HCT116 (cell line): ENCODE measurements at regions not wholly inside any gene's neighbourhood (a gene's known extent, or its start where the extent isn't known, plus 50 kb on each side); places are given as distances from the start of the nearest gene placed in this dataset.

ENCODE experiments used
- EGR1 ChIP-seq: IDR thresholded peaks from 2 replicates; pipeline ENCODE4 v1.6.1; 2012; ENCODE audit warnings: low read depth
- EZH2 ChIP-seq: fragments of 200-600 bp; sonication (generic); IDR thresholded peaks from 2 replicates; pipeline ENCODE4 v1.6.1; 2017; ENCODE audit warnings: antibody characterized with exemption, mixed run types
- POLR2A ChIP-seq: IDR thresholded peaks from 2 replicates; pipeline ENCODE4 v1.7.0; 2011; ENCODE audit warnings: borderline replicate concordance; ENCODE audit not compliant: insufficient read depth, insufficient read length; ENCODE audit errors: extremely low read depth
- SRF ChIP-seq: IDR thresholded peaks from 2 replicates; pipeline ENCODE4 v1.6.1; 2012; ENCODE audit warnings: low read depth
- TCF7L2 ChIP-seq: IDR thresholded peaks from 2 replicates; pipeline ENCODE4 v1.7.0; 2011; ENCODE audit warnings: borderline replicate concordance, inconsistent platforms; ENCODE audit not compliant: insufficient read depth, insufficient read length; ENCODE audit errors: extremely low read depth
- YY1 ChIP-seq: IDR thresholded peaks from 2 replicates; pipeline ENCODE4 v1.6.1; 2011; ENCODE audit warnings: low read length, low read depth, moderate library complexity, mild to moderate bottlenecking; ENCODE audit not compliant: insufficient replicate concordance; ENCODE audit errors: extremely low read depth
- ZFX ChIP-seq: fragments of 450-650 bp; IDR thresholded peaks from 2 replicates; pipeline ENCODE4 v1.6.1; 2017
- ZNF274 ChIP-seq: fragments of 200-500 bp; sonication (Bioruptor generic); IDR thresholded peaks from 2 replicates; pipeline ENCODE4 v1.6.1; 2014; ENCODE audit warnings: mild to moderate bottlenecking, low read depth, low read length, inconsistent platforms
- TF ChIP-seq, protein P1 (sequence below), 3 experiments: fragments of 200-600 bp in 1 of 3; sonication (generic) in 1 of 3; IDR thresholded peaks in 2 of 3; conservative IDR thresholded peaks in 1 of 3; 2 replicates each; pipeline ENCODE4 v1.5.1; 2012 to 2017; ENCODE audit warnings: low read depth in 2 of 3, low read length in 2 of 3, antibody characterized with exemption in 1 of 3, borderline replicate concordance in 1 of 3, control low read depth in 1 of 3, mild to moderate bottlenecking in 1 of 3, mixed read lengths in 1 of 3, mixed run types in 1 of 3, moderate library complexity in 1 of 3; ENCODE audit not compliant: insufficient read depth in 1 of 3
- TF ChIP-seq, protein P2 (sequence below): IDR thresholded peaks from 2 replicates; pipeline ENCODE4 v1.6.1; 2012

DNA sequence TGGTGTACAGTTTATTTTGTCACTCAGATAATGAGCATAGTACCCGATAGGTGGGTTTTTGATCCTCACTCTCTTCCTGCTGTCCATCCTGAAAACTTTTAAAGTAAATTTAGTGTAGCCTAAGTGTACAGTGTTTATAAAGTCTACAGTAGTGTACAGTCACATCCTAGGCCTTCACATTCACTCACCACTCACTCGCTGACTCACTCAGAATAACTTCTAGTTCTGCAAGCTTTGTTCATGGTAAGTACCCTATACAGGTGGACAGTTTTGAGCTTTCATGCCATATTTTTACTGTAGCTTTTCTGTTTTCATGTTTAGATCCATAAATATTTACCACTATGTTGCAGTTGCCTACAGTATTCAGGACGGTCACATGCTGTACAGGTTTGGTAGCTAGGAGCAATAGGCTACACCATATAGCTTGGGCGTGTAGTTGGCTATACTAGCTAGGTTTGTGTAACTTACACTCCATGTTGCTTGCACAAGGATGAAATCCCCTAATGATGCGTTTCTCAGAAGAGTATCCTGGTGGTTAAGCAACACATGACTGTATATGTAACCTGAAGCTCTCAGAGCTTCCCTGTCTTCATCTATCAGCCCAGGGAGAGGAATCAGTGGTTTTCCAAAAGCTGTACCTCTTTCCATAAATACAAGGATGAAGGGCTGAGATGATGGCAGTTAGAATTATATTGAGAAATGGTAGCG lies 87.6 kb upstream of the SLC25A26 start:
- TF ChIP-seq ZFX (no peak), YY1 (no peak), EGR1 (no peak), ZNF274 (no peak), SRF (no peak), POLR2A (no peak), EZH2 (no peak), TCF7L2 (no peak)
- TF ChIP-seq, protein P1, sequence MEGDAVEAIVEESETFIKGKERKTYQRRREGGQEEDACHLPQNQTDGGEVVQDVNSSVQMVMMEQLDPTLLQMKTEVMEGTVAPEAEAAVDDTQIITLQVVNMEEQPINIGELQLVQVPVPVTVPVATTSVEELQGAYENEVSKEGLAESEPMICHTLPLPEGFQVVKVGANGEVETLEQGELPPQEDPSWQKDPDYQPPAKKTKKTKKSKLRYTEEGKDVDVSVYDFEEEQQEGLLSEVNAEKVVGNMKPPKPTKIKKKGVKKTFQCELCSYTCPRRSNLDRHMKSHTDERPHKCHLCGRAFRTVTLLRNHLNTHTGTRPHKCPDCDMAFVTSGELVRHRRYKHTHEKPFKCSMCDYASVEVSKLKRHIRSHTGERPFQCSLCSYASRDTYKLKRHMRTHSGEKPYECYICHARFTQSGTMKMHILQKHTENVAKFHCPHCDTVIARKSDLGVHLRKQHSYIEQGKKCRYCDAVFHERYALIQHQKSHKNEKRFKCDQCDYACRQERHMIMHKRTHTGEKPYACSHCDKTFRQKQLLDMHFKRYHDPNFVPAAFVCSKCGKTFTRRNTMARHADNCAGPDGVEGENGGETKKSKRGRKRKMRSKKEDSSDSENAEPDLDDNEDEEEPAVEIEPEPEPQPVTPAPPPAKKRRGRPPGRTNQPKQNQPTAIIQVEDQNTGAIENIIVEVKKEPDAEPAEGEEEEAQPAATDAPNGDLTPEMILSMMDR (IDR thresholded peaks at IDR 0.05 in 2 of 3, conservative IDR thresholded peaks at IDR 0.05 in 1 of 3; ENCODE audit: borderline replicate concordance in 1 of 3, insufficient read depth in 1 of 3, low read depth in 2 of 3, low read length in 2 of 3): no peak
- TF ChIP-seq, protein P2, sequence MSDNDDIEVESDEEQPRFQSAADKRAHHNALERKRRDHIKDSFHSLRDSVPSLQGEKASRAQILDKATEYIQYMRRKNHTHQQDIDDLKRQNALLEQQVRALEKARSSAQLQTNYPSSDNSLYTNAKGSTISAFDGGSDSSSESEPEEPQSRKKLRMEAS: no peak
